Hepatocyte (in vitro differentiated cells): ENCODE measurements at regions not wholly inside any gene's neighbourhood (a gene's known extent, or its start where the extent isn't known, plus 50 kb on each side); places are given as distances from the start of the nearest gene placed in this dataset.

ENCODE experiments used
- EZH2phosphoT487 ChIP-seq: fragments of 200-600 bp; sonication (generic); IDR thresholded peaks from one replicate; pipeline ENCODE4 v1.6.1; 2018; ENCODE audit warnings: antibody characterized with exemption, mild to moderate bottlenecking, low read depth, moderate library complexity; ENCODE audit not compliant: unreplicated experiment, severe bottlenecking
- TF ChIP-seq, protein P1 (sequence below): fragments of 200-600 bp; sonication (generic); IDR thresholded peaks from 2 replicates; pipeline ENCODE4 v1.5.1; 2016; ENCODE audit warnings: antibody characterized with exemption, mild to moderate bottlenecking; ENCODE audit not compliant: poor library complexity

DNA sequence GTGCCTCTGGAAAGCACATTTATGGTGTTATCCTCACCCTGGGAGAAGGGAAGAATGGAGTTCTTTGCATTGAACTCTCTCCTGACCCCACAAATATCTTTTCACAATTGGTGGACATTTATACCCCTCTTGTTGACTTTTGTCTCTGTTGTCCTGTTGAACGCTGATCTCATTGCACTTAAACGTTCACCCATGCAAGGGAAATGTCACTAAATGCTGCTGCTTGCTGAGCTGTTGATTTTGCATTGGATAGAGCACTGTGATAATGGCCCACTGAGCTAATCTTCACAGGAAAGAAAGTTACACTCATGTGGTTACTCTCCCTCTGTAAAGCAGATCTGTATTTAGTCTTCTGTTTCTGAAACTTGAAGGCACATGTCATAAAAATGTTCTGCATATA is 133.4 kb downstream of the FZD1 start:
- TF ChIP-seq, protein P1, sequence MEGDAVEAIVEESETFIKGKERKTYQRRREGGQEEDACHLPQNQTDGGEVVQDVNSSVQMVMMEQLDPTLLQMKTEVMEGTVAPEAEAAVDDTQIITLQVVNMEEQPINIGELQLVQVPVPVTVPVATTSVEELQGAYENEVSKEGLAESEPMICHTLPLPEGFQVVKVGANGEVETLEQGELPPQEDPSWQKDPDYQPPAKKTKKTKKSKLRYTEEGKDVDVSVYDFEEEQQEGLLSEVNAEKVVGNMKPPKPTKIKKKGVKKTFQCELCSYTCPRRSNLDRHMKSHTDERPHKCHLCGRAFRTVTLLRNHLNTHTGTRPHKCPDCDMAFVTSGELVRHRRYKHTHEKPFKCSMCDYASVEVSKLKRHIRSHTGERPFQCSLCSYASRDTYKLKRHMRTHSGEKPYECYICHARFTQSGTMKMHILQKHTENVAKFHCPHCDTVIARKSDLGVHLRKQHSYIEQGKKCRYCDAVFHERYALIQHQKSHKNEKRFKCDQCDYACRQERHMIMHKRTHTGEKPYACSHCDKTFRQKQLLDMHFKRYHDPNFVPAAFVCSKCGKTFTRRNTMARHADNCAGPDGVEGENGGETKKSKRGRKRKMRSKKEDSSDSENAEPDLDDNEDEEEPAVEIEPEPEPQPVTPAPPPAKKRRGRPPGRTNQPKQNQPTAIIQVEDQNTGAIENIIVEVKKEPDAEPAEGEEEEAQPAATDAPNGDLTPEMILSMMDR, result no peak
- TF ChIP-seq EZH2phosphoT487, result no peak
